NCI-H128 (cell line): ENCODE measurements at regions not wholly inside any gene's neighbourhood (a gene's known extent, or its start where the extent isn't known, plus 50 kb on each side); places are given as distances from the start of the nearest gene placed in this dataset.

Experiments used
- DNase-seq: peaks from one replicate; lab custom pipeline; 2025; ENCODE audit not compliant: unreplicated experiment; lab: John Stamatoyannopoulos, UW

GRCh38 chr5:148708854-148709253 lies 54.5 kb upstream of the HTR4 start:
- no peak for DNase-seq

GRCh38 chr5:148711961-148712360 lies 57.6 kb upstream of the HTR4 start:
- DNase-seq = no peak

GRCh38 chr5:148713735-148714508 lies 59.6 kb upstream of the HTR4 start:
- no peak for DNase-seq

GRCh38 chr5:148716716-148717115 lies 62.4 kb upstream of the HTR4 start:
- DNase-seq = no peak

- no peak for DNase-seq
Measured at GRCh38 chr5:148717668-148718067, 63.3 kb upstream of the HTR4 start.

GRCh38 chr5:148719605-148720004 lies 65.3 kb upstream of the HTR4 start:
- no peak for DNase-seq

GRCh38 chr5:148720257-148720656 lies 65.9 kb upstream of the HTR4 start:
- no peak for DNase-seq

GRCh38 chr5:148723143-148723542 lies 68.8 kb upstream of the HTR4 start:
- no peak for DNase-seq

GRCh38 chr5:148725675-148726074 lies 71.3 kb upstream of the HTR4 start:
- DNase-seq = no peak

GRCh38 chr5:148729182-148729581 lies 74.9 kb upstream of the HTR4 start:
- no peak for DNase-seq

GRCh38 chr5:148730270-148730669 lies 75.9 kb upstream of the HTR4 start:
- DNase-seq = no peak

GRCh38 chr5:148730942-148731898 lies 76.9 kb upstream of the HTR4 start:
- DNase-seq = peak; percentile 38

- no peak for DNase-seq
Measured at GRCh38 chr5:148732692-148733091, 78.4 kb upstream of the HTR4 start.

GRCh38 chr5:148733601-148734438 lies 79.5 kb upstream of the HTR4 start:
- no peak for DNase-seq

GRCh38 chr5:148734518-148734917 lies 80.2 kb upstream of the HTR4 start:
- no peak for DNase-seq

GRCh38 chr5:148735301-148735835 lies 81.0 kb upstream of the HTR4 start:
- DNase-seq = no peak

GRCh38 chr5:148739023-148739422 lies 84.7 kb upstream of the HTR4 start:
- no peak for DNase-seq

GRCh38 chr5:148739524-148739923 lies 85.2 kb upstream of the HTR4 start:
- no peak for DNase-seq

GRCh38 chr5:148740079-148740858 lies 85.9 kb upstream of the HTR4 start:
- DNase-seq = no peak
